Neuronal stem cell (in vitro differentiated cells): ENCODE measurements at regions not wholly inside any gene's neighbourhood (a gene's known extent, or its start where the extent isn't known, plus 50 kb on each side); places are given as distances from the start of the nearest gene placed in this dataset.

Experiments used
- DNase-seq: peaks from one replicate; pipeline ENCODE4 v3.0.0-alpha.2; 2013; ENCODE audit warnings: low spot score
- H2AFZ ChIP-seq: one replicate; pipeline ENCODE4 v1.6.1; 2013; ENCODE audit warnings: mild to moderate bottlenecking, low read length, inconsistent platforms
- H2AK5ac ChIP-seq: 2 replicates; pipeline ENCODE4 v1.6.1; 2013; ENCODE audit warnings: low read depth, mild to moderate bottlenecking, inconsistent platforms, low read length, moderate library complexity, mixed read lengths
- H2BK120ac ChIP-seq: 2 replicates; pipeline ENCODE4 v1.6.1; 2013; ENCODE audit warnings: low read depth, mild to moderate bottlenecking, inconsistent platforms, low read length, moderate library complexity, mixed read lengths
- H2BK12ac ChIP-seq: one replicate; pipeline ENCODE4 v1.6.1; 2013; ENCODE audit warnings: low read length, inconsistent platforms
- H2BK15ac ChIP-seq: 2 replicates; pipeline ENCODE4 v1.6.1; 2013; ENCODE audit warnings: mild to moderate bottlenecking, low read length, inconsistent platforms, mixed read lengths
- H2BK5ac ChIP-seq: one replicate; pipeline ENCODE4 v1.6.1; 2013; ENCODE audit warnings: inconsistent platforms, mild to moderate bottlenecking, low read length, moderate library complexity
- H3K14ac ChIP-seq: one replicate; pipeline ENCODE4 v1.6.1; 2013; ENCODE audit warnings: low read length, inconsistent platforms
- H3K18ac ChIP-seq: 2 replicates; pipeline ENCODE4 v1.6.1; 2013; ENCODE audit warnings: low read length, inconsistent platforms
- H3K23ac ChIP-seq: 2 replicates; pipeline ENCODE4 v1.6.1; 2013; ENCODE audit warnings: low read depth, mild to moderate bottlenecking, mixed read lengths, low read length, inconsistent platforms; ENCODE audit not compliant: poor library complexity
- H3K27ac ChIP-seq: replicated peaks from 3 replicates; pipeline ENCODE4 v1.5.1; 2013; ENCODE audit warnings: low read length, inconsistent platforms
- H3K27me3 ChIP-seq, 3 experiments: 2 replicates each; pipeline ENCODE4 v1.6.1; 2013; ENCODE audit warnings: low read length in 3 of 3, mild to moderate bottlenecking in 2 of 3, inconsistent platforms in 1 of 3, low read depth in 1 of 3, mixed read lengths in 1 of 3, moderate library complexity in 1 of 3; ENCODE audit not compliant: control insufficient read depth in 3 of 3, insufficient read depth in 3 of 3
- H3K36me3 ChIP-seq, 2 donors: replicated peaks in 1 of 2; 2 replicates each; pipeline ENCODE4 v1.6.1; 2013; ENCODE audit warnings: low read length in 2 of 2; ENCODE audit not compliant: control insufficient read depth in 2 of 2, insufficient read depth in 2 of 2
- H3K4ac ChIP-seq: 2 replicates; pipeline ENCODE4 v1.6.1; 2013; ENCODE audit warnings: inconsistent platforms, mild to moderate bottlenecking, low read length, moderate library complexity
- H3K4me1 ChIP-seq, 2 donors: 1 replicate in 1 of 2; 2 replicates in 1 of 2; pipeline ENCODE4 v1.6.1; 2013; ENCODE audit warnings: low read length in 2 of 2, low read depth in 1 of 2; ENCODE audit not compliant: control insufficient read depth in 2 of 2, insufficient read depth in 1 of 2
- H3K4me2 ChIP-seq: one replicate; pipeline ENCODE4 v1.6.1; 2013; ENCODE audit warnings: mild to moderate bottlenecking, low read length, inconsistent platforms; ENCODE audit not compliant: insufficient read depth, poor library complexity, severe bottlenecking
- H3K4me3 ChIP-seq, 2 donors: 2 replicates each; pipeline ENCODE4 v1.5.1; 2013; ENCODE audit warnings: low read length in 2 of 2, mild to moderate bottlenecking in 2 of 2, inconsistent platforms in 1 of 2, moderate library complexity in 1 of 2
- H3K79me1 ChIP-seq: one replicate; pipeline ENCODE4 v1.6.1; 2013; ENCODE audit warnings: low read depth, mild to moderate bottlenecking, inconsistent platforms, low read length, moderate library complexity
- H3K9ac ChIP-seq: one replicate; pipeline ENCODE4 v1.6.1; 2013; ENCODE audit warnings: mild to moderate bottlenecking, low read depth, low read length, inconsistent platforms; ENCODE audit not compliant: poor library complexity
- H3K9me3 ChIP-seq, 2 donors: replicated peaks in 1 of 2; 2 replicates each; pipeline versions ENCODE3 to v1.6.1; 2013; ENCODE audit warnings: low read length in 2 of 2, mild to moderate bottlenecking in 2 of 2, inconsistent platforms in 1 of 2, low read depth in 1 of 2, mixed read lengths in 1 of 2, moderate library complexity in 1 of 2; ENCODE audit not compliant: control insufficient read depth in 2 of 2, insufficient read depth in 1 of 2
- H4K8ac ChIP-seq: one replicate; pipeline ENCODE4 v1.6.1; 2013; ENCODE audit warnings: low read depth, mild to moderate bottlenecking, inconsistent platforms, low read length, moderate library complexity
- H4K91ac ChIP-seq: one replicate; pipeline ENCODE4 v1.6.1; 2013; ENCODE audit warnings: low read length, low read depth, mild to moderate bottlenecking, inconsistent platforms; ENCODE audit not compliant: poor library complexity
- WGBS, 2 donors: extraction: QIAGEN DNeasy Blood & Tissue Kit; methylation state at CpG; one replicate each; pipeline ENCODE4 v1.1.7; 2013; ENCODE audit warnings: missing lambda C conversion rate in 2 of 2, mixed read lengths in 1 of 2; ENCODE audit not compliant: insufficient read length in 2 of 2, insufficient replicate concordance in 1 of 2; ENCODE audit errors: extremely low coverage in 2 of 2; 5-methylcytosine and 5-hydroxymethylcytosine counted together

DNA sequence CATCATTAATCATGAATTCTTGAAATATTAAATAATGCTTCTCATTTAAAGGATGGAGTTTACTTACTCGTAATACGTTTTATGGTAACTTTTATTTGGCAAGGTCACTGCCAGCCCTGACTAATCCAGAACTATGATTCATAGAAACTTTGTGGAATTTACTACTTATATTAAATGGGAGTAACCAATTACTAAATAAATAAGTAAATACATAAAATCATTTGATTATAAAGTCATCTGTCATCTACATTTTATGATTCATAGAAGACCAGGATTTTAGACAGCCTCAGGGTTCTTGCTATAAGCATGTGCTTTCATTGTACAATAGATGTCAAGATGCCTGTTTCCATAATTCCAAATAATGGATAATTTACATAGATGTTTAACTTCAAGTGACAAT, 611.1 kb downstream of the TBC1D4 start:
- H3K4me1 ChIP-seq: peaks cover 0 to 5% of the 10 kb centered on the region in 2 donors
- peak overlapping the region; percentile 55 for H2AFZ ChIP-seq
- H2BK15ac ChIP-seq: no peak overlapping the region
- no peak overlapping the region for H3K4ac ChIP-seq
- no peak overlapping the region for H2BK12ac ChIP-seq
- H3K9me3 ChIP-seq: peaks cover 0 to 33% of the 10 kb centered on the region in 2 donors
- H3K18ac ChIP-seq: no peak overlapping the region
- no peak overlapping the region for H3K14ac ChIP-seq
- H2BK120ac ChIP-seq: no peak overlapping the region
- no peaks in the 10 kb centered on the region for H3K36me3 ChIP-seq
- no peak for DNase-seq
- H2AK5ac ChIP-seq: no peak overlapping the region
- no CpG with 5 or more reads among the region's 2 CpGs for WGBS, 2 donors
- H3K4me2 ChIP-seq: no peak overlapping the region
- no peak overlapping the region for H3K4me3 ChIP-seq
- no peak overlapping the region for H3K23ac ChIP-seq
- no peak overlapping the region for H3K9ac ChIP-seq
- no peaks in the 10 kb centered on the region for H3K79me1 ChIP-seq
- H4K91ac ChIP-seq: no peak overlapping the region
- H3K27ac ChIP-seq: no peak overlapping the region
- no peak overlapping the region for H2BK5ac ChIP-seq
- no peaks in the 10 kb centered on the region for H3K27me3 ChIP-seq
- no peak overlapping the region for H4K8ac ChIP-seq

- no peak overlapping the region for H2BK15ac ChIP-seq
- H3K4me2 ChIP-seq: no peak overlapping the region
- no peaks in the 10 kb centered on the region for H3K27me3 ChIP-seq
- H3K27ac ChIP-seq: no peak overlapping the region
- no peak overlapping the region for H2BK120ac ChIP-seq
- WGBS, 2 donors: no CpG with 5 or more reads among the region's 2 CpGs
- peaks cover 0 to 5% of the 10 kb centered on the region in 2 donors for H3K4me1 ChIP-seq
- no peak overlapping the region for H3K4me3 ChIP-seq
- no peak overlapping the region for H4K91ac ChIP-seq
- no peaks in the 10 kb centered on the region for H3K36me3 ChIP-seq
- H3K4ac ChIP-seq: no peak overlapping the region
- no peak overlapping the region for H2BK5ac ChIP-seq
- H3K23ac ChIP-seq: no peak overlapping the region
- no peak overlapping the region for H3K18ac ChIP-seq
- H3K79me1 ChIP-seq: no peaks in the 10 kb centered on the region
- H2AK5ac ChIP-seq: no peak overlapping the region
- H3K14ac ChIP-seq: no peak overlapping the region
- H3K9me3 ChIP-seq: peaks cover 0 to 33% of the 10 kb centered on the region in 2 donors
- no peak for DNase-seq
- H4K8ac ChIP-seq: no peak overlapping the region
- no peak overlapping the region for H2AFZ ChIP-seq
- H3K9ac ChIP-seq: no peak overlapping the region
- no peak overlapping the region for H2BK12ac ChIP-seq
Measured at GRCh38 chr13:74869846-74870245, 612.1 kb downstream of the TBC1D4 start.

DNA sequence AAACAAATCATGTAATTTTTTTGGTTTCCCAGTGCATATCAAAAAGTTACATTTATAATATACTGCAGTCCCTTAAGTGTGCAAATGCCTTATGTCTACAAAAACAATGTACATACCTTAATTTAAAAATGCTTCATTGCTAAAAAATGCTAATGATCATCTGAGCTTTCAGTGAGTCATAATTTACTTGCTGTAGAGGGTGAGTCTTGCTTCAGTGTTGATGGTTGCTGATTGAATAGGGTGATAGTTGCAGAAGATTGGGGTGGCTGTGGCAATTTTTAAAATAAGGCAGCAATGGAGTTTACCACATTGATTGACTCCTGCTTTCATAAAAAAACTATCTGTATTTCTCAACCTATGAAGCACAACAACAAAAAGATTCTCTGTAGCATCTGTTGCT, 613.9 kb downstream of the TBC1D4 start:
- no peaks in the 10 kb centered on the region for H3K36me3 ChIP-seq
- no peak for DNase-seq
- H2BK5ac ChIP-seq: no peak overlapping the region
- no peak overlapping the region for H3K27ac ChIP-seq
- no peak overlapping the region for H3K4me2 ChIP-seq
- no peak overlapping the region for H3K4ac ChIP-seq
- H2BK12ac ChIP-seq: no peak overlapping the region
- H3K4me1 ChIP-seq: peaks cover 0 to 5% of the 10 kb centered on the region in 2 donors
- H2AFZ ChIP-seq: no peak overlapping the region
- H3K9me3 ChIP-seq: peaks cover 0 to 33% of the 10 kb centered on the region in 2 donors
- no peak overlapping the region for H3K18ac ChIP-seq
- H3K27me3 ChIP-seq: no peaks in the 10 kb centered on the region
- no peaks in the 10 kb centered on the region for H3K79me1 ChIP-seq
- H4K8ac ChIP-seq: no peak overlapping the region
- H3K9ac ChIP-seq: no peak overlapping the region
- H2BK15ac ChIP-seq: no peak overlapping the region
- no peak overlapping the region for H2BK120ac ChIP-seq
- no peak overlapping the region for H3K14ac ChIP-seq
- H2AK5ac ChIP-seq: no peak overlapping the region
- no peak overlapping the region for H3K4me3 ChIP-seq
- no peak overlapping the region for H4K91ac ChIP-seq
- H3K23ac ChIP-seq: no peak overlapping the region

- Histone ChIP-seq H3K79me1 (no peaks in the 10 kb centered on the region), H3K18ac (no peak overlapping the region), H2AK5ac (no peak overlapping the region), H3K9ac (no peak overlapping the region), H2BK5ac (no peak overlapping the region), H3K4ac (no peak overlapping the region), H2BK15ac (no peak overlapping the region), H2AFZ (no peak overlapping the region), H3K27ac (no peak overlapping the region), H3K36me3 (no peaks in the 10 kb centered on the region), H3K4me3 (no peak overlapping the region), H3K9me3 (peaks cover 0 to 33% of the 10 kb centered on the region in 2 donors), H3K14ac (no peak overlapping the region), H4K91ac (no peak overlapping the region), H4K8ac (no peak overlapping the region), H3K27me3 (no peaks in the 10 kb centered on the region), H3K4me1 (peaks cover 0 to 5% of the 10 kb centered on the region in 2 donors), H3K23ac (no peak overlapping the region), H2BK120ac (no peak overlapping the region), H2BK12ac (no peak overlapping the region), H3K4me2 (no peak overlapping the region)
- no peak for DNase-seq
Measured at GRCh38 chr13:74867460-74867859, 614.5 kb downstream of the TBC1D4 start.
